ENCODE measurements at regions not wholly inside any gene's neighbourhood (a gene's known extent, or its start where the extent isn't known, plus 50 kb on each side); places are given as distances from the start of the nearest gene placed in this dataset.
"Not testable (repeated sequence)": the region's sequence is repeated elsewhere in the genome, so short reads cannot be mapped to it uniquely, and the experiment has no call there.

DNA sequence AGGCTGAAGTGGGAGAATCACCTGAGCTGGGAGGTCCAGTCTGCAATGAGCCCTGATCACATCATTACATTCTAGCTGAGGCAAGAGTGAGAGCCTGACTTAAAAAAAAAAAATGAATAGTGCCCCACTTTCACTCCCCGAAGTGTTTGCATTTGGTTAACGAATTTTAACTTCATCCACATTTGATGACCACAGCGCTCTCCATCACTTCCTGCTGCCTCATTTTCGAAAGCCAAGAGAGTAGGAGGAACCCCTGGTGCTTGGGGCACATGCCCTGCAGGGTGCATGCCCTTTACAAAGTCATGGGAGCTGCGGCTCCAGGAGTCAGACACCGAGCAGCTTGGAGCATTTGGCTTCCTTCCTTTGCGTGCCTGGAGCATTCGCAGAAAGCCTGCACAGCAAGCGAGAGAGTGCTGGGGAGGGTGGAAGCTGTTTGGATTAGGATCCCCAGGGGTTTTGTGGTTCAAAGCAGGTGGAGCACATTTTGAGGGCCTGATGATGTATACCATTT lies 119.1 kb upstream of the METTL14 start:
- not testable (repeated sequence) for H3K4me1 ChIP-seq (ENCODE audit: insufficient read depth, low read length); H3K36me3 ChIP-seq (ENCODE audit: insufficient read depth, low read length); H3K9ac ChIP-seq (ENCODE audit: low read length); H3K9me3 ChIP-seq (ENCODE audit: low read length); H3K4me3 ChIP-seq (ENCODE audit: low read depth in 1 of 2, low read length in 2 of 2); H3K27me3 ChIP-seq (ENCODE audit: control insufficient read depth in 1 of 2, insufficient read depth in 2 of 2, low read length in 2 of 2); H3K27ac ChIP-seq (ENCODE audit: low read depth, low read length)

DNA sequence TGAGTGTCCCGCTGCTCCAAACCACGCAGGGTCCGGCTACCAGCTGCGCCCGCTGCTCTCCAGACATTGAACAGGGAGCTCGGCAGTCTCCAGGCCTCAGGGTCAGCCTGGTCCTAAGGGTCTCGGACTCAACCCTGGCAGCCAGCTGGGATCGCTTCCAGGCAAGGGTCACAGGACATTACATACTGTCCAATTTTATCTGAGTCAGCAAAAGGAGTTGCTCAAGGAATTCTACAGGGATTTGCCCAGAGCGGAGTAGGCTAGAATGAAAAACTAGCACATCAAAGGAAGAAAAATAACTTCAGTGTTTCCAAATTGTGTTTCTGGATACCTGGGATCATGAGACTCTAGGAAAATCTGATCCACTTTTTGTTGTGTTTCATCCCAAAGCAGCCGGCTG lies 112.2 kb upstream of the METTL14 start:
- H3K9me3 ChIP-seq (ENCODE audit: low read length); H3K27ac ChIP-seq (ENCODE audit: low read depth, low read length); H3K4me3 ChIP-seq (ENCODE audit: low read depth in 1 of 2, low read length in 2 of 2); H3K4me1 ChIP-seq (ENCODE audit: insufficient read depth, low read length); H3K36me3 ChIP-seq (ENCODE audit: insufficient read depth, low read length); H3K9ac ChIP-seq (ENCODE audit: low read length); H3K27me3 ChIP-seq (ENCODE audit: control insufficient read depth in 1 of 2, insufficient read depth in 2 of 2, low read length in 2 of 2): not testable (repeated sequence)

DNA sequence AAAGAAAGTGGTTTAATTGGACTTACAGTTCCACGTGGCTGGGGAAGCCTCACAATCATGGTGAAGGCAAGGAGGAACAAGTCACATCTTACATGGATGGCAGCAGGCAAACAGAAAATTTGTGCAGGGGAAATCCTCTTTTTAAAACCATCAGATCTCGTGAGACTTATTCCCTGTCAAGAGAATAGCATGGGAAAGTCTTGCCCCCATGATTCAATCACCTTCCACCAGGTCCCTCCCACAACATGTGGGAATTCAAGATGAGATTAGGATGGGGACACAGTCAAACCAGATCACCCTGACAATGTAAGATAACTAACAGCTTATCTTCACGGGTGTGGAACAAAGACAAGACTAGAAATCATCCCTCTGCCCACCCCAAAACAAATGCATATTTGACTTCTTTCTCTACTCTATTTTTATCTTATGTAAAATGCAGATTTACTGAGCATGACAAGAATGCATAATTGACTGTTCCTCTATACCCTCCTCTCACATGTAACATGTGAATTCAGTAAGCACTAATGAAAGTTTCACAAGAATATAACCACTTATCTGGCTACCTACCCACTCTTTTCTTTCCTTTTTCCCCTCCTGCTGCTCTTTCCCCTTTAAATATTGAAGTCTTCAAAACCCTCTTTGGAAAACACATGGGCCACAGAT lies 110.8 kb upstream of the METTL14 start:
- H3K4me3 ChIP-seq (ENCODE audit: low read depth in 1 of 2, low read length in 2 of 2); H3K36me3 ChIP-seq (ENCODE audit: insufficient read depth, low read length); H3K9ac ChIP-seq (ENCODE audit: low read length); H3K27me3 ChIP-seq (ENCODE audit: control insufficient read depth in 1 of 2, insufficient read depth in 2 of 2, low read length in 2 of 2); H3K4me1 ChIP-seq (ENCODE audit: insufficient read depth, low read length); H3K27ac ChIP-seq (ENCODE audit: low read depth, low read length); H3K9me3 ChIP-seq (ENCODE audit: low read length): not testable (repeated sequence)

DNA sequence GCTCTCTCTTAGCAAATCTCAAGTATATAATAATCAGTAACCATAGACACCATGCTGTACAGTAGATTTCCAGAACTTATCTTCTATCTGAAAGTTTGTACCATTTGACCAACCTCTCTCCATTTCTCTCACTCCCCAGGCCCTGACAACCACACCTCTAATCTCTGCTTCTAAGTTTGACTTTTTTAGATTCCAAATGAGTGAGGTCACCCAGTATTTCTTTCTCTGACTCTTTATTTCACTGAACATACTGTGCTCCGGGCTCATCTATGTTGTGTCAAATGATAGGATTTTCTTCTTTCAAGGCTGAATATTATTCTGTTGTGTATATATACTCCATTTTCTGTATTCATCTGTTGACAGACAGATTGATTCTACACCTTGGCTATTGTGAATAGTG lies 110.1 kb upstream of the METTL14 start:
- not testable (repeated sequence) for H3K36me3 ChIP-seq (ENCODE audit: insufficient read depth, low read length); H3K27me3 ChIP-seq (ENCODE audit: control insufficient read depth in 1 of 2, insufficient read depth in 2 of 2, low read length in 2 of 2); H3K4me3 ChIP-seq (ENCODE audit: low read depth in 1 of 2, low read length in 2 of 2); H3K27ac ChIP-seq (ENCODE audit: low read depth, low read length); H3K9me3 ChIP-seq (ENCODE audit: low read length); H3K9ac ChIP-seq (ENCODE audit: low read length); H3K4me1 ChIP-seq (ENCODE audit: insufficient read depth, low read length)

DNA sequence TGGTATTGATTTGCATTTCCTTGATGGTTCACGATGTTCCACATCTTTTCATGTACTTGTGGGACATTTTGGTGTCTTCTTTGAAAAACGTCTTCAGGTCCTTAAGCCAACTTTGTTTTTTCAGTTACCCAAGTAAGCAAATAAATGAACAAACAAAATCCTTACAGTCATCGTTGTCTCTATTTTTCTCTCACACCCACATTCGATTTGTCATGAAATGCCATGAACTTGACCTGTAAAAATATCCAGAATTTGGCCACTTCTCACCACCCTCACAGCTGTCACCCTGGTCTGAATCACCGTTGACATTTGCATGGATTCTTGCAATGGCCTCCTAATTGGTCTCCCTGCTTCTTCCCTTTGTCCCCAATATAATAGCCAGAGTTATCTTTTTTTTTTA lies 109.5 kb upstream of the METTL14 start:
- H3K9me3 ChIP-seq (ENCODE audit: low read length); H3K4me1 ChIP-seq (ENCODE audit: insufficient read depth, low read length); H3K36me3 ChIP-seq (ENCODE audit: insufficient read depth, low read length); H3K27ac ChIP-seq (ENCODE audit: low read depth, low read length); H3K27me3 ChIP-seq (ENCODE audit: control insufficient read depth in 1 of 2, insufficient read depth in 2 of 2, low read length in 2 of 2); H3K4me3 ChIP-seq (ENCODE audit: low read depth in 1 of 2, low read length in 2 of 2); H3K9ac ChIP-seq (ENCODE audit: low read length): not testable (repeated sequence)

DNA sequence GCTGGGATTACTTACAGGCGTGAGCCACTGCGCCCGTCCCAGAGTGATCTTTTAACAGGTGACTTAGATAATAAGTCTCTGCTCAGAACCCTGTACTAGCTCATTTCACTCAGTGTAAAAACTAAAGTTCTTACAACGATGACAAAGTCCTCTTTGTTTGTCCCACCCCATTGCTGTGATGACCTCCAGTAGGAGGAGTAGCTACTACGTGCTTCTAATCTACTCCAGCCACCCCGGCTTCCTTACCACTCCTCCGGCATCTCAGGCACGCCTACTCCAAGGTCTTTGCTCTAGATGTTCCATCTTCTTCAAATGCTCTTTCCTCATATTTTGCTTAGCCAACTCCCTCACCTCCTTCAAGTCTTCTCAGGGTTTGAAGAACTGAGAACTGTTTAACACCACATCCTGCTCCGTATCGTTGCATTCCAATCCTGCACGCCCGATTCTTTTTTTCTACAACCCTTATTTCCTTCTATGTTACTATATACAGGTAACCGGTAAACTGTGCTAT lies 108.4 kb upstream of the METTL14 start:
- H3K36me3 ChIP-seq (ENCODE audit: insufficient read depth, low read length), result not testable (repeated sequence)

DNA sequence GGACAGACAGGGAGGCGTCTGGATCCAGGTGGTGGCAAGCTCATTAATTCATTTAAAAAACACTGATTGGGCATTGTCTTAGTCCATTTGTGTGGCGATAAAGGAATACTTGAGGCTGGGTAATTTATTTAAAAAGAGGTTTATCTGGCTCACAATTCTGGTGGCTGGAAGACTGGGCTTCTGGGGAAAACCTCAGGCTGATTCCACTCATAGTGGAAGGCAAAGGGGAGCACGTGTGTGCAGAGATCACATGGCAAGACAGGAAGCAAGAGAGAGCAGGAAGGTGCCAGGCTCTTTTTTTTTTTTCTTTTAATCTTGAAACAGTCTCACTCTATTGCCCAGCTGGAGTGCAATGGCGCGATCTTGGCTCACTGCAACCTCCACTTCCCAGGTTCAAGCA lies 100.2 kb upstream of the METTL14 start:
- no peak overlapping the region for H3K4me3 ChIP-seq (ENCODE audit: low read depth in 1 of 2, low read length in 2 of 2)
- H3K9ac ChIP-seq (ENCODE audit: low read length), result no peak overlapping the region
- H3K27ac ChIP-seq (ENCODE audit: low read depth, low read length), result no peak overlapping the region
- H3K4me1 ChIP-seq (ENCODE audit: insufficient read depth, low read length), result no peaks in the 10 kb centered on the region
- H3K27me3 ChIP-seq (ENCODE audit: control insufficient read depth in 1 of 2, insufficient read depth in 2 of 2, low read length in 2 of 2), result no peaks in the 10 kb centered on the region
- H3K36me3 ChIP-seq (ENCODE audit: insufficient read depth, low read length), result no peaks in the 10 kb centered on the region
- no peaks in the 10 kb centered on the region for H3K9me3 ChIP-seq (ENCODE audit: low read length)

More for the DNA sequence above, 108.4 kb upstream of the METTL14 start:
- H3K27ac ChIP-seq (ENCODE audit: low read depth, low read length); H3K9me3 ChIP-seq (ENCODE audit: low read length); H3K27me3 ChIP-seq (ENCODE audit: control insufficient read depth in 1 of 2, insufficient read depth in 2 of 2, low read length in 2 of 2); H3K4me1 ChIP-seq (ENCODE audit: insufficient read depth, low read length); H3K4me3 ChIP-seq (ENCODE audit: low read depth in 1 of 2, low read length in 2 of 2); H3K9ac ChIP-seq (ENCODE audit: low read length): not testable (repeated sequence)

DNA sequence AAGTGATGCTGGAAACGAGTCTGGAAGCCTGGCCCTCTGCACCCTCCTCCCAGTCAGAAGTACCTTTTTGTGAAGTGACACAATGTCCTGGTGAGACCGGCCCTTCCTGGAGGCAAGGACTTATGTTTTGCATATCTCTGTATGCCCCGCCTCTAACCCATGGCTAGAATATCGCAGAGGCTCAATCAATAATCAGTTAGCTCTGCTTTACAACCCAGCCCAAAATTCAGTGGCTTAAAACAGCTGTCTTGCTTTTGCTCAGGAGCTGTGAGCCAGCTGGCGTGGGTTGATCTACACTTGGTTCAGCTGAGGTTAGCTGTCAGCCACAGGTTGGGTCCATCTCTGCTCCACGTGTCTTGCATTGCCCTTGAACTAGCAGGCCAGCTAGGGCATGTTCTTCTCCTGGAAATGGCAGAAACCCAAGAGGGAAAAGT lies 98.8 kb upstream of the METTL14 start:
- no peak overlapping the region for H3K9ac ChIP-seq (ENCODE audit: low read length)
- no peaks in the 10 kb centered on the region for H3K4me1 ChIP-seq (ENCODE audit: insufficient read depth, low read length)
- no peaks in the 10 kb centered on the region for H3K36me3 ChIP-seq (ENCODE audit: insufficient read depth, low read length)
- H3K4me3 ChIP-seq (ENCODE audit: low read depth in 1 of 2, low read length in 2 of 2), result no peak overlapping the region
- H3K27me3 ChIP-seq (ENCODE audit: control insufficient read depth in 1 of 2, insufficient read depth in 2 of 2, low read length in 2 of 2), result no peaks in the 10 kb centered on the region
- H3K9me3 ChIP-seq (ENCODE audit: low read length), result no peaks in the 10 kb centered on the region
- no peak overlapping the region for H3K27ac ChIP-seq (ENCODE audit: low read depth, low read length)

DNA sequence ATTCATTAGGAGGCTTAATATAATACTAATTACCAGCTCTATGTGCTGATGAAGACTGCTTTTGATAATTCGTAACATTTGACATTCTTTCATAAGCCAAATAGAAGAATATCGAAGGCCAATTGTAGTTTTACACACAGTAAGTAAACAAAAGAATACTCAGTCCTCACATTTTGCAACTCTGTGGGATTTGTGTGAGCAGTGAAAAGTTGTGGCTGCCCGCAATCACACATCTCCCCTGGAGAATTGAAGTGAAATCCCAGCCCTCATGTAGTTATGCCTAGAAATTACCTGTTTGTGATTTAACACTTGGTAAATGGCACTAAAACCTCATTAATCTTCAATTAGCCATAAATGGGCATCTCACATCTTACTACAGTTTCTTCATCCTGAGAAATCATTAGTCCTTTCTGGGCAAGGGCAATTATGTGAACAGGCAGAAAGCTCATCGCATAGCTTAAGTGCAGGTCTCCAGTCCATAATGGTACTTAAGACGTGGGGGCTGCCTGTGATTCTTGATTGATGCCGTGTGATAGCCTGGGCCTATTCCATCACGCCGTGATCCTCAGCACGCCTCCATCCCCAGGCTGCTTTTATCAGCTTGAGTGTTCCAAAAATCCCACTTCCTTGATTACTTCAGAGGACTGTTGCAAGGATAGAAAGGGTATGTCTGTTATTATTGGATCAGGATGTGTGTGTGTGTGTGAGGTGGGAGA lies 97.9 kb upstream of the METTL14 start:
- Histone ChIP-seq H3K27ac (ENCODE audit: low read depth, low read length) (no peak overlapping the region), H3K27me3 (ENCODE audit: control insufficient read depth in 1 of 2, insufficient read depth in 2 of 2, low read length in 2 of 2) (no peaks in the 10 kb centered on the region)

DNA sequence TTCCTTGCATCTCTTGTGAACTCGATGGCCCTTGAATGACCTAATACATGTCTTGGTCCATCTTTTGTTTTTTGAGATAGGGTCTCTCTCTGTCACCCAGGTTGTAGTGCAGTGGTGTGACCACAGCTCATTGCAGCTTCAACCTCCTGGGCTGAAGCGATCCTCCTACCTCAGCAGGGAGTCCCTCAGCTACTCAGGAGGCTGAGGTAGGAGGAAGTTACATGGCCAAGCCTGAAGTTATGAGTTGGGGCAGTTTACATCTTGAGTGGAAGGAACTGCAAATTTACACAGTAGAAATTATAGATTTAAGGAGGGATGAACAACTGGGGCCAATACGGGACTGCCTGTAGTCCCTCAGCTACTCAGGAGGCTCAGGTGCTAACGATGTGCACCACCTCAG lies 97.2 kb upstream of the METTL14 start:
- Histone ChIP-seq H3K27me3 (ENCODE audit: control insufficient read depth in 1 of 2, insufficient read depth in 2 of 2, low read length in 2 of 2) (no peaks in the 10 kb centered on the region), H3K9ac (ENCODE audit: low read length) (no peak overlapping the region), H3K9me3 (ENCODE audit: low read length) (no peaks in the 10 kb centered on the region), H3K27ac (ENCODE audit: low read depth, low read length) (no peak overlapping the region), H3K36me3 (ENCODE audit: insufficient read depth, low read length) (no peaks in the 10 kb centered on the region), H3K4me1 (ENCODE audit: insufficient read depth, low read length) (no peaks in the 10 kb centered on the region), H3K4me3 (ENCODE audit: low read depth in 1 of 2, low read length in 2 of 2) (no peak overlapping the region)

More for the DNA sequence above, 97.9 kb upstream of the METTL14 start:
- no peaks in the 10 kb centered on the region for H3K36me3 ChIP-seq (ENCODE audit: insufficient read depth, low read length)
- H3K9ac ChIP-seq (ENCODE audit: low read length), result no peak overlapping the region
- no peak overlapping the region for H3K4me3 ChIP-seq (ENCODE audit: low read depth in 1 of 2, low read length in 2 of 2)
- no peaks in the 10 kb centered on the region for H3K9me3 ChIP-seq (ENCODE audit: low read length)
- no peaks in the 10 kb centered on the region for H3K4me1 ChIP-seq (ENCODE audit: insufficient read depth, low read length)

DNA sequence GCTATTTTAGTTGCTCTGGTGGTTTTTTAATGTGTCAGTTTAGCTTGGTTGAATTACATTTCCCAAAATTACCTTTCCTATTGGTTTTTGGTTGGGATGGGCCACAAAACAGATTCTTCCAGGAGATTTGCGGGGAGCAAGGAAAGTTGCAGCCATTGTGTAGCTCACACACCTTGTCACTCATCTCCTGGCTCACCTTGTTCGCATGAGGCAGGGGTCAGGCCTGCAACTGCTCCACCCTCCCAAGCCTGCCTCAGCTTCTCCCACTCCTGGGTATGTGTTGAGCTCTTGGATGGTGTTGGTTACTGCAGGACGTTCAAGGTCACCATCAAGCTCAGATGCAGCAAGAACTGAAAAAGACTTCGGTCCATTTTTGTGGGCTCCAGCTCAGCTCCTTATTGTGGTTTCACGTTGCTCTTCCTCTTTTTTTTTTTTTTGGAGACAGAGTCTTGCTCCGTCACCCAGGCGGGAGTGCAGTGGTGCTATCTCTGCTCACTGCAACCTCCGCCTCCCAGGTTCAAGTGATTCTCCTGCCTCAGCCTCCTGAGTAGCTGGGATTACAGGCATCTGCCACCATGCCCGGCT lies 95.6 kb upstream of the METTL14 start:
- no peaks in the 10 kb centered on the region for H3K9me3 ChIP-seq (ENCODE audit: low read length)
- H3K4me1 ChIP-seq (ENCODE audit: insufficient read depth, low read length), result no peaks in the 10 kb centered on the region
- H3K4me3 ChIP-seq (ENCODE audit: low read depth in 1 of 2, low read length in 2 of 2), result no peak overlapping the region
- no peaks in the 10 kb centered on the region for H3K36me3 ChIP-seq (ENCODE audit: insufficient read depth, low read length)
- no peaks in the 10 kb centered on the region for H3K27me3 ChIP-seq (ENCODE audit: control insufficient read depth in 1 of 2, insufficient read depth in 2 of 2, low read length in 2 of 2)
- H3K27ac ChIP-seq (ENCODE audit: low read depth, low read length), result no peak overlapping the region
- no peak overlapping the region for H3K9ac ChIP-seq (ENCODE audit: low read length)
